ENCODE measurements at regions not wholly inside any gene's neighbourhood (a gene's known extent, or its start where the extent isn't known, plus 50 kb on each side); places are given as distances from the start of the nearest gene placed in this dataset.
"Not testable (repeated sequence)": the region's sequence is repeated elsewhere in the genome, so short reads cannot be mapped to it uniquely, and the experiment has no call there.

GRCh38 chr3:191085091-191085490, 114.0 kb upstream of the OSTN start:
- Histone ChIP-seq H3K4me3 (no peak overlapping the region), H3K27ac (no peak overlapping the region)
- TF ChIP-seq, protein P1, sequence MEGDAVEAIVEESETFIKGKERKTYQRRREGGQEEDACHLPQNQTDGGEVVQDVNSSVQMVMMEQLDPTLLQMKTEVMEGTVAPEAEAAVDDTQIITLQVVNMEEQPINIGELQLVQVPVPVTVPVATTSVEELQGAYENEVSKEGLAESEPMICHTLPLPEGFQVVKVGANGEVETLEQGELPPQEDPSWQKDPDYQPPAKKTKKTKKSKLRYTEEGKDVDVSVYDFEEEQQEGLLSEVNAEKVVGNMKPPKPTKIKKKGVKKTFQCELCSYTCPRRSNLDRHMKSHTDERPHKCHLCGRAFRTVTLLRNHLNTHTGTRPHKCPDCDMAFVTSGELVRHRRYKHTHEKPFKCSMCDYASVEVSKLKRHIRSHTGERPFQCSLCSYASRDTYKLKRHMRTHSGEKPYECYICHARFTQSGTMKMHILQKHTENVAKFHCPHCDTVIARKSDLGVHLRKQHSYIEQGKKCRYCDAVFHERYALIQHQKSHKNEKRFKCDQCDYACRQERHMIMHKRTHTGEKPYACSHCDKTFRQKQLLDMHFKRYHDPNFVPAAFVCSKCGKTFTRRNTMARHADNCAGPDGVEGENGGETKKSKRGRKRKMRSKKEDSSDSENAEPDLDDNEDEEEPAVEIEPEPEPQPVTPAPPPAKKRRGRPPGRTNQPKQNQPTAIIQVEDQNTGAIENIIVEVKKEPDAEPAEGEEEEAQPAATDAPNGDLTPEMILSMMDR (IDR thresholded peaks at IDR 0.05), result no peak
- DNase-seq (ENCODE audit: low spot score), result no peak

GRCh38 chr3:191078913-191079312, 120.1 kb upstream of the OSTN start:
- not testable (repeated sequence) for DNase-seq (ENCODE audit: low spot score); H3K4me3 ChIP-seq; H3K27ac ChIP-seq

- TF ChIP-seq, protein P1 (IDR thresholded peaks at IDR 0.05), result no peak
- no peak for DNase-seq (ENCODE audit: low spot score)
- H3K4me3 ChIP-seq, result no peak overlapping the region
- H3K27ac ChIP-seq, result no peak overlapping the region
Measured at GRCh38 chr3:191076903-191077552, 122.0 kb upstream of the OSTN start.

DNA sequence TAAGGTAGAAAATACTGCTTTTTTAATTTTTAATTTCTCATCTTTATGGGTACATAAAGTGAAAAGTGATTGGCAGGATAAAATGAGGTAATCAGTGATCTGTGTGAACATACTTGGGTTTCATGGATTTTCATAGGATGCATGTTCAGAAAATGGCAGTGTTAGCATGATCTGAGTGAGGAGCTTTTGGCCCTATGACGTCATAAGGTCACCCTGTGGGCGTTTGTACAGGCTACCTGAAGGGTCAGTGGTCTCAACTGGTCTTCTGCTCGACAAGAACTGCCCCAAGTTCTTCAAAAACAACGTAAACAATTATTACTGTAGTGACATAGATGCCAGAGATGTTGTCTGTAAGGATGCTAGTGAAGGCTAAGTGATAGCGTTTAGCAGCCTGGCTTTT, 124.5 kb upstream of the OSTN start:
- no peak overlapping the region for H3K27ac ChIP-seq
- TF ChIP-seq, protein P1 (IDR thresholded peaks at IDR 0.05), result no peak
- no peak for DNase-seq (ENCODE audit: low spot score)
- no peak overlapping the region for H3K4me3 ChIP-seq

DNA sequence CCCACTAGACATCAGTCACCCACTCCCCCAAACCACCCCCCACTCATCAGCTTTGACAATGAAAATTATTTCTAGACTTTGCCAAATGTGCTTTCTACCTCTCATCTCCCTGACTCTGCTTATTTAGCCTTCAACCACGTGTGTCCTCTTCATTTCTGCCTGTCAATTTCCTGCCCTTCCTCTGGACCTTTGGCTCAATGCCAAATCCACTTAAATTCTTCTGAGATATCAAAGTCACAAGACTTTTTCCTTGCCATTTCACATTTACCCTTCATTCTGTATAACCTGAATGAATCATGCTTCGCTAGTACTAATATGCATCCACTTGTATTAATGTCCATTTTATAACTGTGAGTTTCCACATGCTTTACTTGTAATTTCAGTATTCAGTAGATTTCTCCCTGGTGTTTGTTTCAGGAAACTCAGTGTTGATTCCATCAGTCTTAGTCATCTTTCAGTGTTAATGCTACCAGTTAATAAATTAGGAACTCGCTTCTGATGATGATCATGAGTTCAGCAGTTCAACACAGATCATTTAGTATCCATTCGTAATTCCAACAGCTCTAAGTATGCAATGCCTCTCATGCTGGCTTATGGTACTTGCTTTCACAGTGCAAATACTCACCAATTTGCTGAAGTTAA, 128.2 kb upstream of the OSTN start:
- no peak for DNase-seq (ENCODE audit: low spot score)
- no peak overlapping the region for H3K27ac ChIP-seq
- no peak overlapping the region for H3K4me3 ChIP-seq
- TF ChIP-seq, protein P1 (IDR thresholded peaks at IDR 0.05), result no peak

DNA sequence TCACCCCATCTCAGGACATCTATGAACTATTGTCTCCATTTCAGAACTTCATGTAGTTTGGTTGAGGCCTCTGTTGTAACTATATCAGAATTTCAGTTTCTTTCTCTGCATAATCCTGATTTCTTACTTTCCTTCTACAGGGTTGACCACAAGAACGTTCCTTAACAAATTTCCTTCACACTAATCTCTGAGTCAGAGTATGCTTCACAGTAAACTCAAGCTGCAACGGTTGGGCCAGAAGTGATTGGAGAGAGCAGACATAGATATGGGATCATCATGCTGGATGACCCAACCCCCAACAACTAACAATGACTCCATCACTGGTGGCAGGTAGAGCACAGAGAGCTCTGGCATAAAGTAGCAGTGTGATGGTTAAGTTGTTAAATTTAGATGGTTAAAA, 128.8 kb upstream of the OSTN start:
- H3K27ac ChIP-seq, result no peak overlapping the region
- no peak overlapping the region for H3K4me3 ChIP-seq
- TF ChIP-seq, protein P1 (IDR thresholded peaks at IDR 0.05), result no peak
- no peak for DNase-seq (ENCODE audit: low spot score)

- no peak for DNase-seq (ENCODE audit: low spot score)
- no peak overlapping the region for H3K4me3 ChIP-seq
- no peak overlapping the region for H3K27ac ChIP-seq
- TF ChIP-seq, protein P1 (IDR thresholded peaks at IDR 0.05), result no peak
Measured at GRCh38 chr3:191068946-191069813, 129.9 kb upstream of the OSTN start.

Measured in coronary artery (tissue), 2 donors.